IMR-90 (cell line): ENCODE measurements at regions not wholly inside any gene's neighbourhood (a gene's known extent, or its start where the extent isn't known, plus 50 kb on each side); places are given as distances from the start of the nearest gene placed in this dataset.

Experiments used
- ATAC-seq: fragments of 200-7000 bp; cut with Tn5 transposase; 2 replicates; pipeline ENCODE4 v1.9.1; 2020; ENCODE audit warnings: low read depth, mild to moderate bottlenecking, moderate library complexity
- BruUV-seq: library from RNA; stranded (reverse); fragments of 400-500 nt; replicated peaks from 2 replicates; lab custom pipeline; 2021; lab: Mats Ljungman, UMichigan
- CTCF ChIA-PET: fragments of 300-600 bp; formaldehyde crosslinking; extraction: SDS; loops from one replicate; lab custom pipeline; 2021; ENCODE audit warnings: antibody characterized with exemption; lab: Yijun Ruan, JAX
- POLR2A ChIA-PET: fragments of 300-600 bp; sonication (Branson Sonifier 250); formaldehyde crosslinking; loops from one replicate; lab custom pipeline; 2022; ENCODE audit warnings: antibody characterized with exemption; ENCODE audit not compliant: unreplicated experiment; lab: Charles Lee
- DNase-seq: peaks from one replicate; pipeline ENCODE4 v3.0.0; 2013
- H2AFZ ChIP-seq: replicated peaks from 2 replicates; pipeline ENCODE3; 2013; ENCODE audit warnings: low read length, mild to moderate bottlenecking; ENCODE audit not compliant: poor library complexity
- H2AK5ac ChIP-seq: 2 replicates; pipeline ENCODE4 v1.6.1; 2013; ENCODE audit warnings: low read depth, low read length, inconsistent platforms
- H2AK9ac ChIP-seq: replicated peaks from 2 replicates; pipeline ENCODE3; 2013; ENCODE audit warnings: mild to moderate bottlenecking, low read depth, low read length, moderate library complexity; ENCODE audit not compliant: poor library complexity
- H2BK120ac ChIP-seq: 2 replicates; pipeline ENCODE4 v1.6.1; 2013; ENCODE audit warnings: low read depth, low read length, inconsistent platforms
- H2BK15ac ChIP-seq: 3 replicates; pipeline ENCODE4 v1.6.1; 2013; ENCODE audit warnings: low read depth, low read length, inconsistent platforms
- H2BK20ac ChIP-seq: 2 replicates; pipeline ENCODE4 v1.6.1; 2013; ENCODE audit warnings: low read depth, mild to moderate bottlenecking, inconsistent platforms, low read length, moderate library complexity
- H2BK5ac ChIP-seq: 2 replicates; pipeline ENCODE4 v1.6.1; 2013; ENCODE audit warnings: mild to moderate bottlenecking, low read depth, low read length, inconsistent platforms; ENCODE audit not compliant: poor library complexity, severe bottlenecking
- H3K14ac ChIP-seq: replicated peaks from 2 replicates; pipeline ENCODE4 v1.6.1; 2013; ENCODE audit warnings: low read depth, low read length, inconsistent platforms
- H3K18ac ChIP-seq: 2 replicates; pipeline ENCODE4 v1.6.1; 2013; ENCODE audit warnings: low read depth, low read length, control low read depth
- H3K23ac ChIP-seq: 2 replicates; pipeline ENCODE4 v1.6.1; 2013; ENCODE audit warnings: low read depth, low read length, inconsistent platforms
- H3K27ac ChIP-seq: 2 replicates; pipeline ENCODE4 v1.5.1; 2013; ENCODE audit warnings: mild to moderate bottlenecking, control low read depth, low read length; ENCODE audit not compliant: insufficient read depth
- H3K27me3 ChIP-seq: 2 replicates; pipeline ENCODE4 v1.6.1; 2013; ENCODE audit warnings: low read length; ENCODE audit not compliant: control insufficient read depth, insufficient read depth
- H3K36me3 ChIP-seq: 2 replicates; pipeline ENCODE4 v1.6.1; 2013; ENCODE audit warnings: low read length, mixed read lengths; ENCODE audit not compliant: control insufficient read depth, insufficient read depth
- H3K4ac ChIP-seq: 2 replicates; pipeline ENCODE4 v1.6.1; 2013; ENCODE audit warnings: low read depth, low read length, inconsistent platforms
- H3K4me1 ChIP-seq: 2 replicates; pipeline ENCODE4 v1.6.1; 2013; ENCODE audit warnings: low read length, mixed read lengths; ENCODE audit not compliant: control insufficient read depth, insufficient read depth
- H3K4me2 ChIP-seq: 2 replicates; pipeline ENCODE4 v1.6.1; 2013; ENCODE audit warnings: low read depth, mild to moderate bottlenecking, control low read depth, low read length, moderate library complexity
- H3K4me3 ChIP-seq: 2 replicates; pipeline ENCODE4 v1.5.1; 2013; ENCODE audit warnings: low read depth, mild to moderate bottlenecking, control low read depth, low read length, moderate library complexity; ENCODE audit not compliant: insufficient read depth
- H3K56ac ChIP-seq: 2 replicates; pipeline ENCODE4 v1.6.1; 2013; ENCODE audit warnings: low read length, inconsistent platforms; ENCODE audit not compliant: insufficient read depth; ENCODE audit errors: extremely low read depth
- H3K79me1 ChIP-seq, 2 experiments: 2 replicates each; pipeline ENCODE4 v1.6.1; 2013; ENCODE audit warnings: low read length in 2 of 2, inconsistent platforms in 1 of 2, low read depth in 1 of 2
- H3K9ac ChIP-seq: 2 replicates; pipeline ENCODE4 v1.6.1; 2013; ENCODE audit warnings: low read depth, low read length, control low read depth
- H3K9me1 ChIP-seq: 2 replicates; pipeline ENCODE4 v1.6.1; 2013; ENCODE audit warnings: low read length, inconsistent platforms; ENCODE audit not compliant: insufficient read depth
- H3K9me3 ChIP-seq: 2 replicates; pipeline ENCODE4 v1.6.1; 2013; ENCODE audit warnings: low read length; ENCODE audit not compliant: control insufficient read depth, insufficient read depth
- H4K20me1 ChIP-seq: 2 replicates; pipeline ENCODE4 v1.6.1; 2013; ENCODE audit warnings: low read length, inconsistent platforms; ENCODE audit not compliant: insufficient read depth
- H4K5ac ChIP-seq: 2 replicates; pipeline ENCODE4 v1.6.1; 2013; ENCODE audit warnings: mild to moderate bottlenecking, low read depth, low read length, control low read depth
- H4K8ac ChIP-seq, 2 experiments: 2 replicates each; pipeline ENCODE4 v1.6.1; 2013; ENCODE audit warnings: low read depth in 2 of 2, low read length in 2 of 2, control low read depth in 1 of 2, inconsistent platforms in 1 of 2
- H4K91ac ChIP-seq: 2 replicates; pipeline ENCODE4 v1.6.1; 2013; ENCODE audit warnings: low read depth, low read length, inconsistent platforms; ENCODE audit not compliant: insufficient read depth
- BHLHE40 ChIP-seq: fragments of 150-350 bp; IDR thresholded peaks from 2 replicates; pipeline ENCODE4 v1.6.1; 2016; ENCODE audit warnings: mild to moderate bottlenecking, low read depth, low read length
- CEBPB ChIP-seq: IDR thresholded peaks from 2 replicates; pipeline ENCODE4 v1.6.1; 2012; ENCODE audit warnings: low read depth, low read length, improper control_type of control experiment
- CHD1 ChIP-seq: IDR thresholded peaks from 2 replicates; pipeline ENCODE4 v1.6.1; 2012; ENCODE audit warnings: low read depth, low read length, improper control_type of control experiment
- CTCF ChIP-seq: conservative IDR thresholded peaks from 2 replicates; pipeline ENCODE4 v1.5.1; 2012; ENCODE audit warnings: mild to moderate bottlenecking, low read depth, low read length, improper control_type of control experiment
- ELK1 ChIP-seq: fragments of 150-350 bp; IDR thresholded peaks from 2 replicates; pipeline ENCODE4 v1.6.1; 2016; ENCODE audit warnings: low read depth, mild to moderate bottlenecking, low read length, moderate library complexity, borderline replicate concordance
- FOS ChIP-seq: fragments of 150-350 bp; IDR thresholded peaks from 2 replicates; pipeline ENCODE4 v1.6.1; 2016; ENCODE audit warnings: low read depth, low read length
- MAFK ChIP-seq: IDR thresholded peaks from 2 replicates; pipeline ENCODE4 v1.6.1; 2012; ENCODE audit warnings: low read depth, low read length, improper control_type of control experiment
- MAZ ChIP-seq: IDR thresholded peaks from 2 replicates; pipeline ENCODE4 v1.6.1; 2012; ENCODE audit warnings: low read depth, mild to moderate bottlenecking, low read length, improper control_type of control experiment, moderate library complexity, borderline replicate concordance
- MXI1 ChIP-seq: IDR thresholded peaks from 2 replicates; pipeline ENCODE4 v1.6.1; 2012; ENCODE audit warnings: low read depth, mild to moderate bottlenecking, low read length, moderate library complexity, borderline replicate concordance
- NFE2L2 ChIP-seq: fragments of 150-350 bp; IDR thresholded peaks from 2 replicates; pipeline ENCODE4 v1.6.1; 2016; ENCODE audit warnings: low read depth, mild to moderate bottlenecking, low read length
- POLR2A ChIP-seq: IDR thresholded peaks from 2 replicates; pipeline ENCODE4 v1.6.1; 2012; ENCODE audit warnings: mild to moderate bottlenecking, low read depth, low read length
- RAD21 ChIP-seq: IDR thresholded peaks from 2 replicates; pipeline ENCODE4 v1.6.1; 2012; ENCODE audit warnings: low read length, improper control_type of control experiment
- RCOR1 ChIP-seq: IDR thresholded peaks from 2 replicates; pipeline ENCODE4 v1.6.1; 2012; ENCODE audit warnings: mild to moderate bottlenecking, low read length, improper control_type of control experiment; ENCODE audit not compliant: insufficient replicate concordance
- RFX5 ChIP-seq: IDR thresholded peaks from 2 replicates; pipeline ENCODE4 v1.8.0; 2012; ENCODE audit warnings: low read depth, mild to moderate bottlenecking, low read length, moderate library complexity
- SMC3 ChIP-seq: fragments of 150-350 bp; IDR thresholded peaks from 2 replicates; pipeline ENCODE4 v1.6.1; 2016; ENCODE audit warnings: low read depth, mild to moderate bottlenecking, antibody characterized with exemption, low read length, moderate library complexity
- WGBS, 2 experiments: methylation state at CpG; one replicate each; pipeline versions ENCODE4 v1.1.5 to v1.1.7; 2013; ENCODE audit warnings: missing lambda C conversion rate in 2 of 2; ENCODE audit not compliant: insufficient read length in 1 of 2; ENCODE audit errors: extremely low coverage in 2 of 2; 5-methylcytosine and 5-hydroxymethylcytosine counted together
- dilution Hi-C: fragments of 300-500 bp; cut with HindIII; formaldehyde crosslinking; loops from one replicate; pipeline ENCODE4 v1.14.3; 2018; ENCODE audit warnings: low sequenced_read_pairs; ENCODE audit not compliant: unreplicated experiment
- in situ Hi-C: fragments of 300-500 bp; cut with MboI; formaldehyde crosslinking; loops from 3 replicates; pipeline ENCODE4 v1.14.3; 2019; ENCODE audit warnings: low sequenced_read_pairs, inconsistent platforms, mixed read lengths
- intact Hi-C: fragments of 100-400 bp; cut with micrococcal nuclease; formaldehyde crosslinking; loops from 2 replicates; pipeline ENCODE4 v1.10.0; 2022
- TF ChIP-seq, protein P1 (sequence below): fragments of 150-350 bp; IDR thresholded peaks from 2 replicates; pipeline ENCODE4 v1.6.1; 2017; ENCODE audit warnings: mild to moderate bottlenecking, antibody characterized with exemption, low read length, low read depth

- no peak overlapping the region for H3K4ac ChIP-seq
- no peak overlapping the region for H2AFZ ChIP-seq
- no peaks in the 10 kb centered on the region for H3K4me1 ChIP-seq
- ChIA-PET POLR2A (no interaction called here), CTCF (no interaction called here)
- no peak overlapping the region for H2AK9ac ChIP-seq
- no peak overlapping the region for H2BK120ac ChIP-seq
- no peak overlapping the region for H3K18ac ChIP-seq
- no peak for DNase-seq
- no peak overlapping the region for H4K8ac ChIP-seq
- H3K56ac ChIP-seq = no peak overlapping the region
- no peak overlapping the region for H4K91ac ChIP-seq
- WGBS, 2 experiments = no CpG with 5 or more reads among the region's 4 CpGs
- no peaks in the 10 kb centered on the region for H3K9me1 ChIP-seq
- TF ChIP-seq RCOR1 (no peak), MAFK (no peak), FOS (no peak), NFE2L2 (no peak), ELK1 (no peak), POLR2A (no peak), MXI1 (no peak), RFX5 (no peak), CEBPB (no peak), BHLHE40 (no peak), RAD21 (no peak), MAZ (no peak), CHD1 (no peak), CTCF (no peak), SMC3 (no peak)
- TF ChIP-seq, protein P1, sequence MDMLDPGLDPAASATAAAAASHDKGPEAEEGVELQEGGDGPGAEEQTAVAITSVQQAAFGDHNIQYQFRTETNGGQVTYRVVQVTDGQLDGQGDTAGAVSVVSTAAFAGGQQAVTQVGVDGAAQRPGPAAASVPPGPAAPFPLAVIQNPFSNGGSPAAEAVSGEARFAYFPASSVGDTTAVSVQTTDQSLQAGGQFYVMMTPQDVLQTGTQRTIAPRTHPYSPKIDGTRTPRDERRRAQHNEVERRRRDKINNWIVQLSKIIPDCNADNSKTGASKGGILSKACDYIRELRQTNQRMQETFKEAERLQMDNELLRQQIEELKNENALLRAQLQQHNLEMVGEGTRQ = no peak
- H3K14ac ChIP-seq = no peak overlapping the region
- H3K4me2 ChIP-seq = no peak overlapping the region
- no peak overlapping the region for H3K23ac ChIP-seq
- in situ Hi-C loops = no loop called here
- no peak overlapping the region for H3K27ac ChIP-seq
- ATAC-seq = no peak
- no peak overlapping the region for H2AK5ac ChIP-seq
- intact Hi-C loops = no loop called here
- no peaks in the 10 kb centered on the region for H3K9me3 ChIP-seq
- H2BK5ac ChIP-seq = no peak overlapping the region
- no peak overlapping the region for H2BK20ac ChIP-seq
- BruUV-seq = no TSS peak
- no peaks in the 10 kb centered on the region for H4K20me1 ChIP-seq
- no peak overlapping the region for H4K5ac ChIP-seq
- dilution Hi-C loops = no loop called here
- no peaks in the 10 kb centered on the region for H3K36me3 ChIP-seq
- H2BK15ac ChIP-seq = no peak overlapping the region
- no peaks in the 10 kb centered on the region for H3K27me3 ChIP-seq
- no peak overlapping the region for H3K9ac ChIP-seq
- no peak overlapping the region for H3K4me3 ChIP-seq
- H3K79me1 ChIP-seq = no peaks in the 10 kb centered on the region
These were observed 748.7 kb downstream of the RNF144A start for GRCh38 chr2:7665880-7666279.
